ENCODE measurements at regions not wholly inside any gene's neighbourhood (a gene's known extent, or its start where the extent isn't known, plus 50 kb on each side); places are given as distances from the start of the nearest gene placed in this dataset.

- Histone ChIP-seq H3K27ac (ENCODE audit: low read depth) (no peak overlapping the region), H3K4me3 (ENCODE audit: low read depth, low read length) (no peak overlapping the region), H3K4me1 (ENCODE audit: insufficient read depth) (no peaks in the 10 kb centered on the region), H3K36me3 (ENCODE audit: insufficient read depth) (no peaks in the 10 kb centered on the region)
- DNase-seq (ENCODE audit: extremely low spot score) = no peak
Measured at GRCh38 chr14:48456051-48456450, 780.6 kb upstream of the MDGA2 start.

- no peak for DNase-seq (ENCODE audit: extremely low spot score)
- H3K4me1 ChIP-seq (ENCODE audit: insufficient read depth) = no peaks in the 10 kb centered on the region
- no peaks in the 10 kb centered on the region for H3K36me3 ChIP-seq (ENCODE audit: insufficient read depth)
- WGBS = 89% methylated on average over 2 of the region's 2 CpGs
- H3K4me3 ChIP-seq (ENCODE audit: low read depth, low read length) = no peak overlapping the region
- H3K27ac ChIP-seq (ENCODE audit: low read depth) = no peak overlapping the region
Measured at GRCh38 chr14:48454887-48455286, 779.5 kb upstream of the MDGA2 start.

DNA sequence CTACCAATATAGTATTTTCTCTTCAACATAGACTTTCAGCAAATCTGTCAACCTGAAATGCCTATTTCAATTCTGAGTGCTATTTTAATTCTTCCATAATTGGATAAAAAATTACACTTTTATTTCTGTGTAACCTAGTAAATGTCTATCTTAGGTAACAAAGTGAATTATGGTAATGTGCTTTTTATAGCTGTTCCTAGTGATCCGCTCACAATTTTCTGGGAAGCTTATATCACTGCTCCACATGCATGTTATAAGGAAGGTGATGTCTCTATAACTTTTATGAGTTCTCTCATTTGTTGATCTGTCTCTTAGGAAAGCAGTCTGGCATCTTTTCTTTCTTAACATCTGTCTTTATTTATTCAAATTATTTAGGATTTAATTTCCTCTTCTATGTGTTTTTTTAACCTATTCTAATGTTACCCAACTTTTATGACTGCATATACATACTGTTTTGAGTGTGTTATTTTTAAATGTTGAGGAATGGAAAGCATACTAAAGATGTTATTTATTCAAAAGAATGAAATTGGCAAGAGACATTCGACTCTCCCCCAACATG is 777.1 kb upstream of the MDGA2 start:
- Histone ChIP-seq H3K4me3 (ENCODE audit: low read depth, low read length) (no peak overlapping the region), H3K4me1 (ENCODE audit: insufficient read depth) (no peaks in the 10 kb centered on the region), H3K36me3 (ENCODE audit: insufficient read depth) (no peaks in the 10 kb centered on the region), H3K27ac (ENCODE audit: low read depth) (no peak overlapping the region)
- DNase-seq (ENCODE audit: extremely low spot score) = no peak
- WGBS = 59% methylated on average over 2 of the region's 2 CpGs

- no peak overlapping the region for H3K27ac ChIP-seq (ENCODE audit: low read depth)
- no peak for DNase-seq (ENCODE audit: extremely low spot score)
- H3K36me3 ChIP-seq (ENCODE audit: insufficient read depth) = no peaks in the 10 kb centered on the region
- no peaks in the 10 kb centered on the region for H3K4me1 ChIP-seq (ENCODE audit: insufficient read depth)
- H3K4me3 ChIP-seq (ENCODE audit: low read depth, low read length) = no peak overlapping the region
- 52% methylated on average over 2 of the region's 2 CpGs for WGBS
Measured at GRCh38 chr14:48435221-48435620, 759.8 kb upstream of the MDGA2 start.

GRCh38 chr14:48430805-48431204 is 755.4 kb upstream of the MDGA2 start:
- no peaks in the 10 kb centered on the region for H3K36me3 ChIP-seq (ENCODE audit: insufficient read depth)
- no peak overlapping the region for H3K27ac ChIP-seq (ENCODE audit: low read depth)
- 94% methylated on average over 5 of the region's 5 CpGs for WGBS
- no peaks in the 10 kb centered on the region for H3K4me1 ChIP-seq (ENCODE audit: insufficient read depth)
- H3K4me3 ChIP-seq (ENCODE audit: low read depth, low read length) = no peak overlapping the region
- DNase-seq (ENCODE audit: extremely low spot score) = no peak

- Histone ChIP-seq H3K4me1 (ENCODE audit: insufficient read depth) (no peaks in the 10 kb centered on the region), H3K4me3 (ENCODE audit: low read depth, low read length) (no peak overlapping the region), H3K27ac (ENCODE audit: low read depth) (no peak overlapping the region), H3K36me3 (ENCODE audit: insufficient read depth) (no peaks in the 10 kb centered on the region)
- DNase-seq (ENCODE audit: extremely low spot score) = no peak
- 41% methylated on average over 2 of the region's 2 CpGs for WGBS
Measured at GRCh38 chr14:48429512-48429911, 754.1 kb upstream of the MDGA2 start.

GRCh38 chr14:48417715-48418500 is 742.5 kb upstream of the MDGA2 start:
- 91% methylated on average over 4 of the region's 4 CpGs for WGBS
- DNase-seq (ENCODE audit: extremely low spot score) = no peak
- Histone ChIP-seq H3K4me3 (ENCODE audit: low read depth, low read length) (no peak overlapping the region), H3K4me1 (ENCODE audit: insufficient read depth) (no peaks in the 10 kb centered on the region), H3K27ac (ENCODE audit: low read depth) (no peak overlapping the region), H3K36me3 (ENCODE audit: insufficient read depth) (no peaks in the 10 kb centered on the region)

DNA sequence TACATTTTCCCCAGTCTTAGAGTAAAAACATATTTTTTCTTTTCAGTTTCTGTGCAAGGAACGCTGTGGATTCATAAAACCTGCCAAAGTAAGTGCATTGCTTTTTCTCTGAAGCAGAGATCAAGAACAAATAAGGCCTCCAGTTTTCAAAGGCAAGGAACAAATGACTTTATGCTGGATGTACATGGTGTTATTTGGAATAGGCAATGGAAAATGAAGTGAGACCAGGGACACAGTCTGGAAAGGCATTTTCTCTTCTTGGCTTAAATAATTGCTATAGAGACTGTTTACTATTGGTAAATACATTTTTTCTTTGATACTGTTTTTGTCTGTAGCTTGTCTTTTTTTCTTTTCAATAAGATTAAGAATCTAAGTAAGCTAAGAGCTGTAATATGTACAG is 725.9 kb upstream of the MDGA2 start:
- H3K27ac ChIP-seq (ENCODE audit: low read depth) = no peak overlapping the region
- no peak for DNase-seq (ENCODE audit: extremely low spot score)
- H3K4me3 ChIP-seq (ENCODE audit: low read depth, low read length) = no peak overlapping the region
- no peaks in the 10 kb centered on the region for H3K4me1 ChIP-seq (ENCODE audit: insufficient read depth)
- 59% methylated on average over 1 of the region's 1 CpG for WGBS
- H3K36me3 ChIP-seq (ENCODE audit: insufficient read depth) = no peaks in the 10 kb centered on the region

GRCh38 chr14:48398675-48399282 is 723.4 kb upstream of the MDGA2 start:
- no peak overlapping the region for H3K27ac ChIP-seq (ENCODE audit: low read depth)
- H3K4me3 ChIP-seq (ENCODE audit: low read depth, low read length) = no peak overlapping the region
- H3K4me1 ChIP-seq (ENCODE audit: insufficient read depth) = no peaks in the 10 kb centered on the region
- 54% methylated on average over 2 of the region's 2 CpGs for WGBS
- H3K36me3 ChIP-seq (ENCODE audit: insufficient read depth) = no peaks in the 10 kb centered on the region
- no peak for DNase-seq (ENCODE audit: extremely low spot score)

GRCh38 chr14:48391661-48392060 is 716.3 kb upstream of the MDGA2 start:
- WGBS = 68% methylated on average over 5 of the region's 5 CpGs
- no peak for DNase-seq (ENCODE audit: extremely low spot score)
- H3K4me3 ChIP-seq (ENCODE audit: low read depth, low read length) = no peak overlapping the region
- H3K36me3 ChIP-seq (ENCODE audit: insufficient read depth) = no peaks in the 10 kb centered on the region
- H3K27ac ChIP-seq (ENCODE audit: low read depth) = no peak overlapping the region
- H3K4me1 ChIP-seq (ENCODE audit: insufficient read depth) = no peaks in the 10 kb centered on the region

DNA sequence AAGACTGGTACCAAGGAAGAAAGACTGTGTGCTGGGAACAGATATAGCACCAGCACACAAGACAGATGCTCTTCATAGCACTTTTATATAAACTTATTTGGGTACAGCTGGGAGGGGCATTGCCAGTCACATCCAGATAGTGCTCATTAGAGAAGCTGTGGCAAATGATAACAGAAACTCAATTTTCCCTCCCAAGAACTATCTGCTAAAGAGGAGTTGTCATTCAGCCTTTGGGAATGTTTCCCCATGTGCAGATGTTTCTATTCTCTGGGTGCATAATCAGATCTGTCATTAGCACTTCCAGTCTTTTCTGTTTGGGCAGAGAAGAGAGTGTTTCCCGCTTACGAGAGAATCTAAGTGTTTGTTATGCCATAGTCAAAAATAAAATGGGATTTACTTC is 714.9 kb upstream of the MDGA2 start:
- Histone ChIP-seq H3K27ac (ENCODE audit: low read depth) (no peak overlapping the region), H3K36me3 (ENCODE audit: insufficient read depth) (no peaks in the 10 kb centered on the region), H3K4me1 (ENCODE audit: insufficient read depth) (no peaks in the 10 kb centered on the region), H3K4me3 (ENCODE audit: low read depth, low read length) (no peak overlapping the region)
- 64% methylated on average over 2 of the region's 2 CpGs for WGBS
- no peak for DNase-seq (ENCODE audit: extremely low spot score)

GRCh38 chr14:48384821-48385220 is 709.4 kb upstream of the MDGA2 start:
- DNase-seq (ENCODE audit: extremely low spot score) = no peak
- H3K4me3 ChIP-seq (ENCODE audit: low read depth, low read length) = no peak overlapping the region
- H3K27ac ChIP-seq (ENCODE audit: low read depth) = no peak overlapping the region
- WGBS = 56% methylated on average over 1 of the region's 1 CpG
- H3K36me3 ChIP-seq (ENCODE audit: insufficient read depth) = no peaks in the 10 kb centered on the region
- H3K4me1 ChIP-seq (ENCODE audit: insufficient read depth) = no peaks in the 10 kb centered on the region

DNA sequence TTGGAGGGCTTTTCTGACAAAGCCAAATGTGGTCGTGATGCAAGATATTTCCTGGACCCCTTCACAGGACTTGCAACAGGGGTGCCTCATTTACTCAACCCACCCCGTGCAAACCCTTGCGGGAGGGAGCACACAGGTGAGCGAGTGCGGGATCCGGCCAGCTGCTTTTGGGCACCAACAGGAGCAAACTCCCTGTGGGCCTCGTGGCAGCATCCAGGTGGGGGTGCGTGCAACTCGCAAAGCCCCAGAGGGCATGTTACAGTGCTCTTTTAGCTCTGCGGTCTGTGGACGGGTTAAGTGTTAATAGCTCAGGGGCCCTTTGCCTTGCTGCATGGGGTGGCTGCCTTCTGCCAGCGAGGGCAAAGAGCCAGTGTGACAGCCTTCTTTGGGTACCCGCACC is 707.6 kb upstream of the MDGA2 start:
- no peak overlapping the region for H3K27ac ChIP-seq (ENCODE audit: low read depth)
- H3K4me1 ChIP-seq (ENCODE audit: insufficient read depth) = no peaks in the 10 kb centered on the region
- WGBS = 94% methylated on average over 13 of the region's 13 CpGs
- no peaks in the 10 kb centered on the region for H3K36me3 ChIP-seq (ENCODE audit: insufficient read depth)
- no peak for DNase-seq (ENCODE audit: extremely low spot score)
- H3K4me3 ChIP-seq (ENCODE audit: low read depth, low read length) = no peak overlapping the region

DNA sequence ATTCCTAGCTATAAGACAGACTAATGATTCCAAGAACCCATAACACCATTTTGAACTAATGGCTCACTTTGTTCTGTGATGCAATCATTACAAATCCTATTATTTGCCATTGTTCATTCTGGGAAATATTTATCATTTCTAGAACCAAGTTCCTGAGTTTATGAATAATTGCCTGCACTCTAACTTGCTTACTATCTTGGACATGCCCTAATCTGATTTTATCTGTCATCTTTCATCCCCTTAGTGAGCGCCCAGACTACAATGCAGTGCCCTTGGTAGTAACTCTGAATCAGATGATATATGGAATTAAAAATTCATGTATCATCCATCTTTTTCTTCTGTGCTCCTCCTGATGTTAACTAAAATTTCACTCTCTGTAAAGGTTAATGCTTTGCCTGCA is 703.1 kb upstream of the MDGA2 start:
- 93% methylated on average over 1 of the region's 1 CpG for WGBS
- no peak for DNase-seq (ENCODE audit: extremely low spot score)
- no peak overlapping the region for H3K4me3 ChIP-seq (ENCODE audit: low read depth, low read length)
- no peaks in the 10 kb centered on the region for H3K4me1 ChIP-seq (ENCODE audit: insufficient read depth)
- no peak overlapping the region for H3K27ac ChIP-seq (ENCODE audit: low read depth)
- H3K36me3 ChIP-seq (ENCODE audit: insufficient read depth) = no peaks in the 10 kb centered on the region

All from urinary bladder (tissue), 3 donors.